ENCODE measurements at regions not wholly inside any gene's neighbourhood (a gene's known extent, or its start where the extent isn't known, plus 50 kb on each side); places are given as distances from the start of the nearest gene placed in this dataset.

DNA sequence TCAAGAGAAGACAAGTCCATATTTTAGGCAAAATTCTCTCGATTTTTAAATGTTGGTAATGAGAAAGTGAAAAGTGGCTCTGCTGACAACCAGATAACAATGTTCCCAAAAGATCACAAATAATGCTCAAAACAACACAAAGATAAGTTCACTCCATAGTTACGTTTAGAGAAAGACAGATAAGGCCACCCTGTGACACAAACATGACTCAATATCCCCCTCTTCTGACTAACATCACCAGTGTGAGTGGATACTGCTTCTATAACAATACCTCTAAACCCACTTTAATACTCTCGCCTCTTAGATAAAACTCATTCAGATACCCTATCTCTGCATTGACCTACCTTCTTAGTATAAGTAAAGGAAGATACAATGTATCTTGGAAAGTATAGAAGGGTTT is 51.2 kb upstream of the RGS7 start:
- in situ Hi-C loops (cut with HindIII; ENCODE audit: low pct_unique_long_range_greater_than_20kb, low sequenced_read_pairs): no loop called here

More for the DNA sequence above, 51.2 kb upstream of the RGS7 start:
- peak; percentile 21 for DNase-seq (ENCODE audit: low read depth, low spot score)

Measured in SK-MEL-5 (cell line).